PC-3 (cell line): ENCODE measurements at regions not wholly inside any gene's neighbourhood (a gene's known extent, or its start where the extent isn't known, plus 50 kb on each side); places are given as distances from the start of the nearest gene placed in this dataset.

Experiments
- EZH2 ChIP-seq: fragments of 300-600 bp; sonication (generic); IDR thresholded peaks from one replicate; pipeline ENCODE4 v1.6.1; 2017; ENCODE audit warnings: antibody characterized with exemption, mild to moderate bottlenecking, low read length; ENCODE audit not compliant: unreplicated experiment
- EZH2phosphoT487 ChIP-seq: fragments of 300-600 bp; sonication (generic); IDR thresholded peaks from 2 replicates; pipeline ENCODE4 v1.6.1; 2018; ENCODE audit warnings: mild to moderate bottlenecking, antibody characterized with exemption, low read length, borderline replicate concordance
- TF ChIP-seq, protein P1 (sequence below): fragments of 300-600 bp; sonication (generic); conservative IDR thresholded peaks from 2 replicates; pipeline ENCODE4 v1.5.1; 2017; ENCODE audit warnings: antibody characterized with exemption, low read depth, mild to moderate bottlenecking, low read length

DNA sequence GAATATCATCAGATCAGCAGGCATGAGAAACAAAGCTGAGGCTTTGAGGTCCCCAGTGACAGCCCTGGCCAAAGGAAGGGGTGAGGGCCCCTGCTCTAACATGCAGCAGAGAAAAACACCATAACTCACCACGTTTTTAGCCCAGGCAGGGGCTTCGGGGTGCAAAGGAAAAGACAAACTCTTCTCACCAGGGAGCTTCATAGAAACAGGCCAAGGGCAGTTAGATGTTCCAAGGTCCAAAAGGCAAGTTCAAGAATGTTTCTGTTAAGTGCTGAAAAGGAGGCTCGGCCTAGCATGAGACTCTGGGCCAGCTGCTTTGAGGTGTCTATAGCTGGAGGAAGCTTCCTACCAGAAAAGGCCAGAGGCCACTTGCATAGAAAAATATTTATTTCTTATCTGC lies 608.4 kb upstream of the CFAP20DC start:
- TF ChIP-seq, protein P1, sequence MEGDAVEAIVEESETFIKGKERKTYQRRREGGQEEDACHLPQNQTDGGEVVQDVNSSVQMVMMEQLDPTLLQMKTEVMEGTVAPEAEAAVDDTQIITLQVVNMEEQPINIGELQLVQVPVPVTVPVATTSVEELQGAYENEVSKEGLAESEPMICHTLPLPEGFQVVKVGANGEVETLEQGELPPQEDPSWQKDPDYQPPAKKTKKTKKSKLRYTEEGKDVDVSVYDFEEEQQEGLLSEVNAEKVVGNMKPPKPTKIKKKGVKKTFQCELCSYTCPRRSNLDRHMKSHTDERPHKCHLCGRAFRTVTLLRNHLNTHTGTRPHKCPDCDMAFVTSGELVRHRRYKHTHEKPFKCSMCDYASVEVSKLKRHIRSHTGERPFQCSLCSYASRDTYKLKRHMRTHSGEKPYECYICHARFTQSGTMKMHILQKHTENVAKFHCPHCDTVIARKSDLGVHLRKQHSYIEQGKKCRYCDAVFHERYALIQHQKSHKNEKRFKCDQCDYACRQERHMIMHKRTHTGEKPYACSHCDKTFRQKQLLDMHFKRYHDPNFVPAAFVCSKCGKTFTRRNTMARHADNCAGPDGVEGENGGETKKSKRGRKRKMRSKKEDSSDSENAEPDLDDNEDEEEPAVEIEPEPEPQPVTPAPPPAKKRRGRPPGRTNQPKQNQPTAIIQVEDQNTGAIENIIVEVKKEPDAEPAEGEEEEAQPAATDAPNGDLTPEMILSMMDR: no peak
- TF ChIP-seq EZH2: no peak
- no peak for TF ChIP-seq EZH2phosphoT487
